ENCODE measurements at regions not wholly inside any gene's neighbourhood (a gene's known extent, or its start where the extent isn't known, plus 50 kb on each side); places are given as distances from the start of the nearest gene placed in this dataset.

DNA sequence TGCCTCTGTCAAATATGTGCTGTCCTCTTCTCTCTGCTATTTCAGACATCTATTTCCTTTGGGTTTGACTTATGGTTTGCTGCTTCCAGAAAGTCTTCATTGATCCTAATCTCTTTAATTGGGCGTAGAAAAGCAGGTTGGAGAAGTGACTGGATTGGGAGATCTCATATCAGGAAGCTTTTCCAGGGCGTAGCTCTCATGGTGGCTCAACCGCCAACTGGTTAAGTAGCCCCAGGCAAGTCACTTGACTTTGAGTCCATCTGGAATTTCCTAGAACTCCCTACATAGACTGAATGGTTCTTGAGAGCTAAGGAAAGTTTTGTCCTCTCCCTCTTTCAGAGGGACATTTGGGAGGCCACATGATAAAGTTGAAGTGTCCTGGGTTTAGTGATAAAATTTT is 192.3 kb upstream of the GLRA1 start:
- TF ChIP-seq TARDBP (IDR thresholded peaks at IDR 0.05): no peak
- TF ChIP-seq SP1 (IDR thresholded peaks at IDR 0.05): no peak
- no peak for TF ChIP-seq FOXK2 (IDR thresholded peaks at IDR 0.05)
- TF ChIP-seq CTBP1 (IDR thresholded peaks at IDR 0.05; ENCODE audit: borderline replicate concordance): no peak
